ENCODE measurements at regions not wholly inside any gene's neighbourhood (a gene's known extent, or its start where the extent isn't known, plus 50 kb on each side); places are given as distances from the start of the nearest gene placed in this dataset.
A peak's percentile ranks its signal among the peaks of the same experiment; 100 is the strongest.
"Not testable (repeated sequence)": the region's sequence is repeated elsewhere in the genome, so short reads cannot be mapped to it uniquely, and the experiment has no call there.

DNA sequence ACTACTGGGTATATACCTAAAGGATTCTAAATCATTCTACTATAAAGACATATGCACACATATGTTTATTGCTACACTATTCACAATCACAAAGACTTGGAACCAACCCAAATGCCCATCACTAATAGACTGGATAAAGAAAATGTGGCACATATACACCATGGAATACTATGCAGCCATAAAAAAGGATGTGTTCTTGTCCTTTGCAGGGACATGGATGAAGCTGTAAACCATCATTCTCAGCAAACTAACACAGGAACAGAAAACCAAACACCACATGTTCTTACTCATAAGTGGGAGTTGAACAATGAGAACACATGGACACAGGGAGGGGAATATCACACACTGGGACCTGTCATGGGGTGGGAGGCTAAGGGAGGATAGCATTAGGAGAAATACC is 249.0 kb downstream of the SLCO4C1 start:
- not testable (repeated sequence) for H2BK12ac ChIP-seq (ENCODE audit: low read length); H2BK120ac ChIP-seq (ENCODE audit: low read depth, low read length); DNase-seq (ENCODE audit: low spot score); H3K27me3 ChIP-seq (ENCODE audit: control insufficient read depth in 3 of 3, insufficient read depth in 3 of 3, low read depth in 1 of 3, low read length in 3 of 3); H3K9me3 ChIP-seq (replicated peaks in 1 of 2; ENCODE audit: control insufficient read depth in 2 of 2, insufficient read depth in 1 of 2, low read depth in 1 of 2, low read length in 2 of 2); H3K4ac ChIP-seq (ENCODE audit: low read length); H2AFZ ChIP-seq (ENCODE audit: low read length); H3K14ac ChIP-seq (ENCODE audit: low read length); H3K4me2 ChIP-seq (ENCODE audit: insufficient read depth, low read length, poor library complexity, severe bottlenecking); H2BK5ac ChIP-seq (ENCODE audit: low read length); H3K23ac ChIP-seq (ENCODE audit: low read depth, low read length, poor library complexity); H3K4me1 ChIP-seq (ENCODE audit: control insufficient read depth in 2 of 2, insufficient read depth in 1 of 2, low read depth in 1 of 2, low read length in 2 of 2); H3K36me3 ChIP-seq (replicated peaks in 1 of 2; ENCODE audit: control insufficient read depth in 2 of 2, insufficient read depth in 2 of 2, low read length in 2 of 2); H3K27ac ChIP-seq (replicated peaks; ENCODE audit: low read length); H4K91ac ChIP-seq (ENCODE audit: low read depth, low read length, poor library complexity); H2AK5ac ChIP-seq (ENCODE audit: low read depth, low read length); H3K9ac ChIP-seq (ENCODE audit: low read depth, low read length, poor library complexity); H4K8ac ChIP-seq (ENCODE audit: low read depth, low read length); H3K18ac ChIP-seq (ENCODE audit: low read length); H3K4me3 ChIP-seq (ENCODE audit: low read length in 2 of 2); H2BK15ac ChIP-seq (ENCODE audit: low read length); H3K79me1 ChIP-seq (ENCODE audit: low read depth, low read length)

DNA sequence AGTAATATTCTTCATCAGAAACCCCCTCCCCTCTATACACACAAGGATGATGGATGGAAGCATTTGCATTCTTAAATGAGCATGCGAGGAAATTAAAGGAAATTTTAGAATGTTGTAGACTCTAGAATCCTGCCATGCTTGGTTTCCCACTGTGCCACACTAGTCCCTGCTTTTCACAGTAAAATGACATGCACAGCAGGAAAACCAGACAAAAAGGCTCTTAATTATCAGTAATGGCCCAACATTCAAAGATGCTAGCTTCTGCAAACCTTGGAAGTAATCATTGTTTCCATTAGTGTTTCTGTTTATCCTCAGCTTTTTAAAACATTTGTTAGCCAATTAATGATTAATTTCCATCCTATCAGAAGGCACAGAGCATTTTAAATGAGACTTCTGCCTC is 255.8 kb downstream of the SLCO4C1 start:
- Histone ChIP-seq H3K27me3 (ENCODE audit: control insufficient read depth in 3 of 3, insufficient read depth in 3 of 3, low read depth in 1 of 3, low read length in 3 of 3) (no peaks in the 10 kb centered on the region), H3K4me3 (ENCODE audit: low read length in 2 of 2) (no peak overlapping the region), H3K4ac (ENCODE audit: low read length) (no peak overlapping the region), H3K4me2 (ENCODE audit: insufficient read depth, low read length, poor library complexity, severe bottlenecking) (no peak overlapping the region), H4K91ac (ENCODE audit: low read depth, low read length, poor library complexity) (no peak overlapping the region), H3K79me1 (ENCODE audit: low read depth, low read length) (no peaks in the 10 kb centered on the region), H3K14ac (ENCODE audit: low read length) (no peak overlapping the region), H4K8ac (ENCODE audit: low read depth, low read length) (no peak overlapping the region), H3K36me3 (replicated peaks in 1 of 2; ENCODE audit: control insufficient read depth in 2 of 2, insufficient read depth in 2 of 2, low read length in 2 of 2) (no peaks in the 10 kb centered on the region), H3K18ac (ENCODE audit: low read length) (no peak overlapping the region), H2BK15ac (ENCODE audit: low read length) (no peak overlapping the region), H3K9me3 (replicated peaks in 1 of 2; ENCODE audit: control insufficient read depth in 2 of 2, insufficient read depth in 1 of 2, low read depth in 1 of 2, low read length in 2 of 2) (no peaks in the 10 kb centered on the region), H2BK12ac (ENCODE audit: low read length) (no peak overlapping the region), H3K23ac (ENCODE audit: low read depth, low read length, poor library complexity) (no peak overlapping the region), H3K27ac (replicated peaks; ENCODE audit: low read length) (no peak overlapping the region), H3K9ac (ENCODE audit: low read depth, low read length, poor library complexity) (no peak overlapping the region), H2BK5ac (ENCODE audit: low read length) (no peak overlapping the region), H2AFZ (ENCODE audit: low read length) (no peak overlapping the region), H2AK5ac (ENCODE audit: low read depth, low read length) (no peak overlapping the region), H2BK120ac (ENCODE audit: low read depth, low read length) (no peak overlapping the region), H3K4me1 (ENCODE audit: control insufficient read depth in 2 of 2, insufficient read depth in 1 of 2, low read depth in 1 of 2, low read length in 2 of 2) (peaks cover 0 to 4% of the 10 kb centered on the region in 2 donors)
- no peak for DNase-seq (ENCODE audit: low spot score)
- no CpG with 5 or more reads among the region's 1 CpG for WGBS, 2 donors (ENCODE audit: extremely low coverage in 2 of 2, insufficient read length in 2 of 2, insufficient replicate concordance in 1 of 2)

DNA sequence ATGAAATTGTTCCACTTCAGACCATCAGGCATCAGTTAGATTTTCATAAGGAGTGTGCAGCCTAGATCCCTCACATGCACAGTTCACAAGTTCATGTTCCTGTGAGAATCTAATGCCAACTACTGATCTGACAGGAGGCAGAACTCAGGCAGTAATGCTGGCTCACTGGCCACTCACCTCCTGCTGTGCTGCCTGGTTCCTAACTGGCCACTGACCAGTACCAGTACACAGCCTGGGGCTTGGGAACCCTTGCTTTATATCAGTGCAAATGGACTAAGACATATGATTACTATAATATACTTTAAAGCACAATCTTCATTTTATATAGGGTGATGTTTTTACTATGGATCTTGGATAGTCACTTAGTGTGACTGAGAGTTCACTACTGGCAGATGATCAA is 259.2 kb downstream of the SLCO4C1 start:
- Histone ChIP-seq H2BK12ac (ENCODE audit: low read length) (no peak overlapping the region), H2AFZ (ENCODE audit: low read length) (peak overlapping the region; percentile 9), H4K8ac (ENCODE audit: low read depth, low read length) (no peak overlapping the region), H2AK5ac (ENCODE audit: low read depth, low read length) (no peak overlapping the region), H3K4me1 (ENCODE audit: control insufficient read depth in 2 of 2, insufficient read depth in 1 of 2, low read depth in 1 of 2, low read length in 2 of 2) (peaks cover 0 to 4% of the 10 kb centered on the region in 2 donors), H2BK5ac (ENCODE audit: low read length) (no peak overlapping the region), H3K18ac (ENCODE audit: low read length) (no peak overlapping the region), H3K14ac (ENCODE audit: low read length) (no peak overlapping the region), H3K4me2 (ENCODE audit: insufficient read depth, low read length, poor library complexity, severe bottlenecking) (no peak overlapping the region), H3K27me3 (ENCODE audit: control insufficient read depth in 3 of 3, insufficient read depth in 3 of 3, low read depth in 1 of 3, low read length in 3 of 3) (no peaks in the 10 kb centered on the region), H2BK120ac (ENCODE audit: low read depth, low read length) (no peak overlapping the region), H3K27ac (replicated peaks; ENCODE audit: low read length) (no peak overlapping the region), H3K4ac (ENCODE audit: low read length) (no peak overlapping the region), H3K79me1 (ENCODE audit: low read depth, low read length) (no peaks in the 10 kb centered on the region), H4K91ac (ENCODE audit: low read depth, low read length, poor library complexity) (no peak overlapping the region), H3K36me3 (replicated peaks in 1 of 2; ENCODE audit: control insufficient read depth in 2 of 2, insufficient read depth in 2 of 2, low read length in 2 of 2) (no peaks in the 10 kb centered on the region), H3K9ac (ENCODE audit: low read depth, low read length, poor library complexity) (no peak overlapping the region), H3K4me3 (ENCODE audit: low read length in 2 of 2) (no peak overlapping the region), H3K23ac (ENCODE audit: low read depth, low read length, poor library complexity) (no peak overlapping the region), H2BK15ac (ENCODE audit: low read length) (no peak overlapping the region), H3K9me3 (replicated peaks in 1 of 2; ENCODE audit: control insufficient read depth in 2 of 2, insufficient read depth in 1 of 2, low read depth in 1 of 2, low read length in 2 of 2) (no peaks in the 10 kb centered on the region)
- no peak for DNase-seq (ENCODE audit: low spot score)

DNA sequence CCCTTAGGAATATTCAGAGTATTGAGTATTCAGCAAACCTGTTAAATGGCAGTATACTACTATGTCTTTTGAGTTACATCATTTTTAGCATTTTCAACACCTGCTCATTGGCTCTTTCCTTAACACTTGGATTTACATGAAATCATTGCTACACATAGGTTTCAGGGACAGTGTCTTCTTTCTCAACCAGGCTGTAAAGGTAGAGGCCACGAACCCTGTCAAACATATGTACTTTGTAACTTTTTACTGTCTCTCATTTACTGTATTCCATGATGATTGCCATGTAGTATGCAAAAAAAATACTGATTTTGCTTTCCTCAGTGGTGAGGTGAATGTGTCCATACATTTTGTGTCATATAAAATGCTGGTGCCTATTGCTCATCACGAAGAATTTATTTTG is 264.4 kb downstream of the SLCO4C1 start:
- Histone ChIP-seq H2BK5ac (ENCODE audit: low read length) (no peak overlapping the region), H3K18ac (ENCODE audit: low read length) (no peak overlapping the region), H3K4me3 (ENCODE audit: low read length in 2 of 2) (no peak overlapping the region), H3K23ac (ENCODE audit: low read depth, low read length, poor library complexity) (no peak overlapping the region), H3K9me3 (replicated peaks in 1 of 2; ENCODE audit: control insufficient read depth in 2 of 2, insufficient read depth in 1 of 2, low read depth in 1 of 2, low read length in 2 of 2) (no peaks in the 10 kb centered on the region), H3K4me1 (ENCODE audit: control insufficient read depth in 2 of 2, insufficient read depth in 1 of 2, low read depth in 1 of 2, low read length in 2 of 2) (no peaks in the 10 kb centered on the region), H3K36me3 (replicated peaks in 1 of 2; ENCODE audit: control insufficient read depth in 2 of 2, insufficient read depth in 2 of 2, low read length in 2 of 2) (no peaks in the 10 kb centered on the region), H2AK5ac (ENCODE audit: low read depth, low read length) (no peak overlapping the region), H3K27me3 (ENCODE audit: control insufficient read depth in 3 of 3, insufficient read depth in 3 of 3, low read depth in 1 of 3, low read length in 3 of 3) (no peaks in the 10 kb centered on the region), H2BK12ac (ENCODE audit: low read length) (no peak overlapping the region), H3K79me1 (ENCODE audit: low read depth, low read length) (no peaks in the 10 kb centered on the region), H2BK15ac (ENCODE audit: low read length) (no peak overlapping the region), H3K4ac (ENCODE audit: low read length) (no peak overlapping the region), H2AFZ (ENCODE audit: low read length) (no peak overlapping the region), H3K9ac (ENCODE audit: low read depth, low read length, poor library complexity) (no peak overlapping the region), H4K8ac (ENCODE audit: low read depth, low read length) (no peak overlapping the region), H3K27ac (replicated peaks; ENCODE audit: low read length) (no peak overlapping the region), H3K14ac (ENCODE audit: low read length) (no peak overlapping the region), H2BK120ac (ENCODE audit: low read depth, low read length) (no peak overlapping the region), H4K91ac (ENCODE audit: low read depth, low read length, poor library complexity) (no peak overlapping the region), H3K4me2 (ENCODE audit: insufficient read depth, low read length, poor library complexity, severe bottlenecking) (no peak overlapping the region)
- WGBS, 2 donors (ENCODE audit: extremely low coverage in 2 of 2, insufficient read length in 2 of 2, insufficient replicate concordance in 1 of 2) = no CpG with 5 or more reads among the region's 2 CpGs
- no peak for DNase-seq (ENCODE audit: low spot score)
